ENCODE measurements at regions not wholly inside any gene's neighbourhood (a gene's known extent, or its start where the extent isn't known, plus 50 kb on each side); places are given as distances from the start of the nearest gene placed in this dataset.

- BruUV-seq (replicated peaks): no TSS peak
- CTCF ChIA-PET: no interaction called here
- H3K27me3 ChIP-seq (replicated peaks; ENCODE audit: control insufficient read depth, insufficient read depth, low read length): no peaks in the 10 kb centered on the region
- intact Hi-C loops (cut with micrococcal nuclease; ENCODE audit: unreplicated experiment): no loop called here
- no peak overlapping the region for H3K27ac Mint-ChIP-seq (ENCODE audit: unreplicated experiment)
- H3K36me3 ChIP-seq (ENCODE audit: control insufficient read depth, insufficient read depth, low read length): no peaks in the 10 kb centered on the region
- DNase-seq: no peak
- no peak overlapping the region for H3K4me3 Mint-ChIP-seq (ENCODE audit: unreplicated experiment)
- no peaks in the 10 kb centered on the region for H3K9me3 ChIP-seq
- no peaks in the 10 kb centered on the region for H3K4me1 Mint-ChIP-seq (ENCODE audit: low read depth, unreplicated experiment)
- H3K4me3 ChIP-seq (ENCODE audit: low read depth, low read length): no peak overlapping the region
- no peaks in the 10 kb centered on the region for H3K36me3 Mint-ChIP-seq (ENCODE audit: insufficient read depth, unreplicated experiment)
- TF ChIP-seq CTCF (IDR thresholded peaks at IDR 0.05; ENCODE audit: insufficient read depth in 1 of 2, low read depth in 1 of 2, low read length in 1 of 2, severe bottlenecking in 1 of 2, unreplicated experiment in 1 of 2): no peak
- POLR2A ChIA-PET: no interaction called here
- H3K9me3 Mint-ChIP-seq (ENCODE audit: unreplicated experiment): no peaks in the 10 kb centered on the region
- no peaks in the 10 kb centered on the region for H3K27me3 Mint-ChIP-seq (ENCODE audit: insufficient read depth, unreplicated experiment)
- no peaks in the 10 kb centered on the region for H3K4me1 ChIP-seq
Observed at GRCh38 chr2:107024269-107024668, 138.3 kb upstream of the ST6GAL2 start.

- DNase-seq: no peak
- Mint-ChIP-seq H3K36me3 (ENCODE audit: insufficient read depth, unreplicated experiment) (no peaks in the 10 kb centered on the region), H3K9me3 (ENCODE audit: unreplicated experiment) (no peaks in the 10 kb centered on the region), H3K27ac (ENCODE audit: unreplicated experiment) (no peak overlapping the region), H3K4me3 (ENCODE audit: unreplicated experiment) (no peak overlapping the region), H3K4me1 (ENCODE audit: low read depth, unreplicated experiment) (no peaks in the 10 kb centered on the region), H3K27me3 (ENCODE audit: insufficient read depth, unreplicated experiment) (no peaks in the 10 kb centered on the region)
- ChIA-PET CTCF (no interaction called here), POLR2A (no interaction called here)
- Histone ChIP-seq H3K36me3 (ENCODE audit: control insufficient read depth, insufficient read depth, low read length) (no peaks in the 10 kb centered on the region), H3K4me3 (ENCODE audit: low read depth, low read length) (no peak overlapping the region), H3K9me3 (no peaks in the 10 kb centered on the region), H3K4me1 (no peaks in the 10 kb centered on the region), H3K27me3 (replicated peaks; ENCODE audit: control insufficient read depth, insufficient read depth, low read length) (no peaks in the 10 kb centered on the region)
- no peak for TF ChIP-seq CTCF (IDR thresholded peaks at IDR 0.05; ENCODE audit: insufficient read depth in 1 of 2, low read depth in 1 of 2, low read length in 1 of 2, severe bottlenecking in 1 of 2, unreplicated experiment in 1 of 2)
- no TSS peak for BruUV-seq (replicated peaks)
- intact Hi-C loops (cut with micrococcal nuclease; ENCODE audit: unreplicated experiment): no loop called here
Observed at GRCh38 chr2:107025291-107025857, 139.4 kb upstream of the ST6GAL2 start.

GRCh38 chr2:107025869-107026380 is 140.0 kb upstream of the ST6GAL2 start:
- ChIA-PET POLR2A (no interaction called here), CTCF (no interaction called here)
- Histone ChIP-seq H3K4me1 (no peaks in the 10 kb centered on the region), H3K9me3 (no peaks in the 10 kb centered on the region), H3K36me3 (ENCODE audit: control insufficient read depth, insufficient read depth, low read length) (no peaks in the 10 kb centered on the region), H3K4me3 (ENCODE audit: low read depth, low read length) (no peak overlapping the region), H3K27me3 (replicated peaks; ENCODE audit: control insufficient read depth, insufficient read depth, low read length) (no peaks in the 10 kb centered on the region)
- Mint-ChIP-seq H3K9me3 (ENCODE audit: unreplicated experiment) (no peaks in the 10 kb centered on the region), H3K4me3 (ENCODE audit: unreplicated experiment) (no peak overlapping the region), H3K27me3 (ENCODE audit: insufficient read depth, unreplicated experiment) (peaks cover 2% of the 10 kb centered on the region), H3K4me1 (ENCODE audit: low read depth, unreplicated experiment) (no peaks in the 10 kb centered on the region), H3K36me3 (ENCODE audit: insufficient read depth, unreplicated experiment) (no peaks in the 10 kb centered on the region), H3K27ac (ENCODE audit: unreplicated experiment) (no peak overlapping the region)
- intact Hi-C loops (cut with micrococcal nuclease; ENCODE audit: unreplicated experiment): no loop called here
- DNase-seq: no peak
- no peak for TF ChIP-seq CTCF (IDR thresholded peaks at IDR 0.05; ENCODE audit: insufficient read depth in 1 of 2, low read depth in 1 of 2, low read length in 1 of 2, severe bottlenecking in 1 of 2, unreplicated experiment in 1 of 2)
- no TSS peak for BruUV-seq (replicated peaks)
